ENCODE measurements at regions not wholly inside any gene's neighbourhood (a gene's known extent, or its start where the extent isn't known, plus 50 kb on each side); places are given as distances from the start of the nearest gene placed in this dataset.

DNA sequence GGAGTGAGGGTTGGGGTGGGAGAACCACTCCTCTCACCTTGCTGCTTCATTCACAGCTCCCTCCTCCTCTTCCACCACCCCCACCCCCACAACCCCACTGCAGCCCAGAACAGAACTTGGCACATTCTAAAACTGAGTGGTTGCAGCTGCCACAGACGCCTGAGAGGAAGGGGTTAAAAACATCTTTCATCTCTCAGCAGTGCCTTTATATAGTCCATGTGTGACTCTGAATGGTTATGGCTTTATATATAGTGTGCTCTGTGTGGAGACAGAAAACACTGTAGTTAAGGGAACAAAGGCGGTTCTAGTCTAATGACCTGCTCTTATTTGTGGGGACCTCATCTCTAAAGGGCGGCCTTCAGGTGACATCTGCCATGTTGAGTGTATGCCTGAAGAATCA, 144.8 kb downstream of the BCOR start:
- Histone ChIP-seq H3K4me1 (ENCODE audit: control insufficient read depth, insufficient read depth, low read length) (no peaks in the 10 kb centered on the region), H3K36me3 (ENCODE audit: control insufficient read depth, insufficient read depth, low read length) (no peaks in the 10 kb centered on the region), H3K27ac (ENCODE audit: low read depth, low read length) (no peak overlapping the region), H3K4me3 (ENCODE audit: low read length) (no peak overlapping the region), H3K9me3 (ENCODE audit: control insufficient read depth, low read length) (no peaks in the 10 kb centered on the region), H3K27me3 (ENCODE audit: control insufficient read depth, insufficient read depth, low read length, poor library complexity, severe bottlenecking) (no peaks in the 10 kb centered on the region), H3K9ac (ENCODE audit: extremely low read depth, low read length, poor library complexity, severe bottlenecking) (no peak overlapping the region)
- DNase-seq: no peak
- TF ChIP-seq, protein P1, sequence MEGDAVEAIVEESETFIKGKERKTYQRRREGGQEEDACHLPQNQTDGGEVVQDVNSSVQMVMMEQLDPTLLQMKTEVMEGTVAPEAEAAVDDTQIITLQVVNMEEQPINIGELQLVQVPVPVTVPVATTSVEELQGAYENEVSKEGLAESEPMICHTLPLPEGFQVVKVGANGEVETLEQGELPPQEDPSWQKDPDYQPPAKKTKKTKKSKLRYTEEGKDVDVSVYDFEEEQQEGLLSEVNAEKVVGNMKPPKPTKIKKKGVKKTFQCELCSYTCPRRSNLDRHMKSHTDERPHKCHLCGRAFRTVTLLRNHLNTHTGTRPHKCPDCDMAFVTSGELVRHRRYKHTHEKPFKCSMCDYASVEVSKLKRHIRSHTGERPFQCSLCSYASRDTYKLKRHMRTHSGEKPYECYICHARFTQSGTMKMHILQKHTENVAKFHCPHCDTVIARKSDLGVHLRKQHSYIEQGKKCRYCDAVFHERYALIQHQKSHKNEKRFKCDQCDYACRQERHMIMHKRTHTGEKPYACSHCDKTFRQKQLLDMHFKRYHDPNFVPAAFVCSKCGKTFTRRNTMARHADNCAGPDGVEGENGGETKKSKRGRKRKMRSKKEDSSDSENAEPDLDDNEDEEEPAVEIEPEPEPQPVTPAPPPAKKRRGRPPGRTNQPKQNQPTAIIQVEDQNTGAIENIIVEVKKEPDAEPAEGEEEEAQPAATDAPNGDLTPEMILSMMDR (conservative IDR thresholded peaks at IDR 0.05): no peak
- peaks cover 7% of the 10 kb centered on the region for H3K27me3 Mint-ChIP-seq (ENCODE audit: insufficient read depth)
- 67 to 100% methylated on average over 1 to 3 of the region's 3 CpGs for WGBS, 2 experiments (ENCODE audit: insufficient coverage in 1 of 2, insufficient read length in 1 of 2)
- peaks cover 21% of the 10 kb centered on the region for H3K9me3 Mint-ChIP-seq
- H3K27ac Mint-ChIP-seq: no peak overlapping the region
- H3K4me1 Mint-ChIP-seq: peaks cover 18% of the 10 kb centered on the region
- no peaks in the 10 kb centered on the region for H3K36me3 Mint-ChIP-seq (ENCODE audit: low read depth)
- no peak overlapping the region for H3K4me3 Mint-ChIP-seq

DNA sequence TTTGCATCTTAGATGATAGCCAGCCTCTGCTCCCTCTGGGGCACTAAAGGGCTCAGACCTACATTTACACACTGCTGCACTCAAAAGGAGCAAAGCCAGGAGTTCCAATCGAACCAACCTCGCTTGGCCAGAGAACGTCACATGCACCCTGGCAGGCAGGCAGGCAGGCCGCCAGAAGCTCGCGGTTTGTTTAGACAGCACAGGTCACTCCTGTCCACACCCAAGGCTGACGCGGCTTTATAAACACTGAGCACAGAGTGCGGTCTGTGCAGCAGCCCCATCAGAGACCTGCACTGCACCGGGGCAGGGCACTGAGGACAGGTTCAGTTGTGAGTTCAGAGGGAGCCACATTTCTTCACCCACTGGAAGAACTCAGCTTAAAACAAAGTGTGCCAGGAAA, 143.9 kb downstream of the BCOR start:
- TF ChIP-seq, protein P1 (conservative IDR thresholded peaks at IDR 0.05): no peak
- 67 to 87% methylated on average over 1 to 10 of the region's 10 CpGs for WGBS, 2 experiments (ENCODE audit: insufficient coverage in 1 of 2, insufficient read length in 1 of 2)
- no peak overlapping the region for H3K9ac ChIP-seq (ENCODE audit: extremely low read depth, low read length, poor library complexity, severe bottlenecking)

DNA sequence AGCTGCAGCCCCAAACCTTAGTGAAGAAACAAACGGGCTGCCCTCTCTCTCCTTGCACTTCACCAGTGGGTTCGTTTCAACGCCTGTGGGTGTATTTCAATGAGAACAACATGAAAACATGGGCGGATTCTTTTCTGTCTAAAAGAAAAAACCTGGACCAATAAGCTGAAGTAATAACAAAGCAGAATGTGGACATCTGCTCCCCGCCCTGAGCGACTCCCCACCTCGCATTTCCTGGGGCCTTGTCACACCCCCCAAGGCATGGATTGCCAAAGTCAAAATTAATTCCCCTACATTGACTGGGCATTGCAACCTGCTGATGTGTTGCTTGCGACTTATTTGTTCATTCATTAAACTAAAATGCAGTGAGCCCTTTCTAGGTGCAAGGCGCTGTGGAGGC, 142.9 kb downstream of the BCOR start:
- H3K4me3 Mint-ChIP-seq: no peak overlapping the region
- no peak overlapping the region for H3K4me3 ChIP-seq (ENCODE audit: low read length)
- no peaks in the 10 kb centered on the region for H3K36me3 Mint-ChIP-seq (ENCODE audit: low read depth)
- no peaks in the 10 kb centered on the region for H3K27me3 ChIP-seq (ENCODE audit: control insufficient read depth, insufficient read depth, low read length, poor library complexity, severe bottlenecking)
- H3K27ac ChIP-seq (ENCODE audit: low read depth, low read length): no peak overlapping the region
- no peak for DNase-seq
- no peaks in the 10 kb centered on the region for H3K36me3 ChIP-seq (ENCODE audit: control insufficient read depth, insufficient read depth, low read length)
- H3K9me3 ChIP-seq (ENCODE audit: control insufficient read depth, low read length): no peaks in the 10 kb centered on the region
- H3K27me3 Mint-ChIP-seq (ENCODE audit: insufficient read depth): peaks cover 7% of the 10 kb centered on the region
- H3K9me3 Mint-ChIP-seq: peaks cover 19% of the 10 kb centered on the region
- 88 to 100% methylated on average over 2 to 9 of the region's 9 CpGs for WGBS, 2 experiments (ENCODE audit: insufficient coverage in 1 of 2, insufficient read length in 1 of 2)
- H3K4me1 ChIP-seq (ENCODE audit: control insufficient read depth, insufficient read depth, low read length): no peaks in the 10 kb centered on the region
- no peak overlapping the region for H3K27ac Mint-ChIP-seq
- H3K4me1 Mint-ChIP-seq: peaks cover 13% of the 10 kb centered on the region
- H3K9ac ChIP-seq (ENCODE audit: extremely low read depth, low read length, poor library complexity, severe bottlenecking): no peak overlapping the region
- TF ChIP-seq, protein P1 (conservative IDR thresholded peaks at IDR 0.05): no peak

More for the DNA sequence above, 143.9 kb downstream of the BCOR start:
- Histone ChIP-seq H3K27me3 (ENCODE audit: control insufficient read depth, insufficient read depth, low read length, poor library complexity, severe bottlenecking) (no peaks in the 10 kb centered on the region), H3K4me1 (ENCODE audit: control insufficient read depth, insufficient read depth, low read length) (no peaks in the 10 kb centered on the region), H3K27ac (ENCODE audit: low read depth, low read length) (no peak overlapping the region), H3K36me3 (ENCODE audit: control insufficient read depth, insufficient read depth, low read length) (no peaks in the 10 kb centered on the region), H3K4me3 (ENCODE audit: low read length) (no peak overlapping the region), H3K9me3 (ENCODE audit: control insufficient read depth, low read length) (no peaks in the 10 kb centered on the region)
- no peak overlapping the region for H3K4me3 Mint-ChIP-seq
- H3K27ac Mint-ChIP-seq: no peak overlapping the region
- DNase-seq: no peak
- H3K36me3 Mint-ChIP-seq (ENCODE audit: low read depth): no peaks in the 10 kb centered on the region
- peaks cover 22% of the 10 kb centered on the region for H3K9me3 Mint-ChIP-seq
- H3K27me3 Mint-ChIP-seq (ENCODE audit: insufficient read depth): peaks cover 7% of the 10 kb centered on the region
- peaks cover 13% of the 10 kb centered on the region for H3K4me1 Mint-ChIP-seq

All from endodermal cell (in vitro differentiated cells).